NB4 (cell line): ENCODE measurements at regions not wholly inside any gene's neighbourhood (a gene's known extent, or its start where the extent isn't known, plus 50 kb on each side); places are given as distances from the start of the nearest gene placed in this dataset.

Experiments
- DNase-seq: peaks from one replicate; pipeline ENCODE4 v3.0.0; 2010; ENCODE audit warnings: low read depth
- H3K4me3 ChIP-seq: one replicate; pipeline ENCODE4 v1.5.1; 2011; ENCODE audit warnings: mild to moderate bottlenecking, low read depth, low read length, moderate library complexity
- CTCF ChIP-seq: IDR thresholded peaks from one replicate; pipeline ENCODE4 v1.5.1; 2012; ENCODE audit warnings: low read depth, low read length
- MAX ChIP-seq: IDR thresholded peaks from 2 replicates; pipeline ENCODE4 v1.6.1; 2011; ENCODE audit warnings: low read depth, low read length
- MYC ChIP-seq: IDR thresholded peaks from 2 replicates; pipeline ENCODE4 v1.6.1; 2011; ENCODE audit warnings: low read depth, low read length
- POLR2A ChIP-seq: IDR thresholded peaks from 2 replicates; pipeline ENCODE4 v1.6.1; 2011; ENCODE audit warnings: mild to moderate bottlenecking; ENCODE audit not compliant: insufficient read length; ENCODE audit errors: extremely low read depth

GRCh38 chr7:25279705-25280104 lies 51.4 kb upstream of the NPVF start:
- TF ChIP-seq MAX (no peak), POLR2A (no peak), CTCF (no peak), MYC (no peak)
- no peak for DNase-seq
- no peak overlapping the region for H3K4me3 ChIP-seq

- TF ChIP-seq CTCF (no peak), MYC (no peak)
- DNase-seq, result no peak
- H3K4me3 ChIP-seq, result no peak overlapping the region
Measured at GRCh38 chr7:25280181-25280580, 51.9 kb upstream of the NPVF start.

- H3K4me3 ChIP-seq, result no peak overlapping the region
- no peak for TF ChIP-seq POLR2A
- no peak for TF ChIP-seq MYC
- TF ChIP-seq MAX, result no peak
- no peak for TF ChIP-seq CTCF
- no peak for DNase-seq
Measured at GRCh38 chr7:25282194-25282593, 53.9 kb upstream of the NPVF start.

GRCh38 chr7:25286756-25287155 lies 58.5 kb upstream of the NPVF start:
- TF ChIP-seq CTCF (no peak), MYC (no peak), MAX (no peak), POLR2A (no peak)
- no peak overlapping the region for H3K4me3 ChIP-seq
- no peak for DNase-seq

GRCh38 chr7:25287291-25287690 lies 59.0 kb upstream of the NPVF start:
- H3K4me3 ChIP-seq, result no peak overlapping the region
- no peak for DNase-seq
- TF ChIP-seq MAX (no peak), CTCF (no peak), POLR2A (no peak), MYC (no peak)

- no peak overlapping the region for H3K4me3 ChIP-seq
- no peak for DNase-seq
- TF ChIP-seq MYC, result no peak
- no peak for TF ChIP-seq POLR2A
- no peak for TF ChIP-seq CTCF
- TF ChIP-seq MAX, result no peak
Measured at GRCh38 chr7:25288556-25289307, 60.4 kb upstream of the NPVF start.
